Thyroid gland (tissue), 4 donors: ENCODE measurements at regions not wholly inside any gene's neighbourhood (a gene's known extent, or its start where the extent isn't known, plus 50 kb on each side); places are given as distances from the start of the nearest gene placed in this dataset.

Source experiments
- CTCF ChIP-seq, 6 experiments: fragments of 200-600 bp in 3 of 6; fragments of 450-650 bp in 3 of 6; sonication (generic) in 3 of 6; IDR thresholded peaks; one replicate each; pipeline ENCODE4 v1.5.1; 2016 to 2019; ENCODE audit warnings: antibody characterized with exemption in 6 of 6, mild to moderate bottlenecking in 2 of 6, inconsistent platforms in 1 of 6, moderate library complexity in 1 of 6
- POLR2A ChIP-seq, 2 donors: fragments of 450-650 bp; IDR thresholded peaks; one replicate each; pipeline ENCODE4 v1.6.1; 2017; ENCODE audit warnings: antibody characterized with exemption in 2 of 2, mild to moderate bottlenecking in 2 of 2, moderate library complexity in 1 of 2

DNA sequence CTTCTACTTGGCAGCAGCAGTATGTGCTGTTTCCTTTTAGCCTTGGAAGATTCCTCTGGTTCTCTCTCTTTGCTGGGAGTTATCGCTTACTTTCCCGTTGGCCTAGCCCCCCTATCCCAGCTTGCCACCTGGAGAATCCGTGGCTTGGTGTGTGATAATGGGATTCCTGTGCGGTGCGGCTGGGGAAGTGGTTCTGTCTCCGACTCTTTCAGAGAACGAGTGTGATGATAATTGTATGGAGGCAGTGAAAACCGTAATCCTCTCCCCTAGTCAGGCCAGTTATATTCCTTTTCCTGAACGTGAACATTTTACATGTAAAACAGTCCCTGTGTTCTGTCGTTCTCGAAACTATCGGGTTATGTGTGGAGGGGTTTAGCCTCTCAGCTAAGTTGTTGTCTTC is 300.1 kb upstream of the C2CD4B start:
- no peak for TF ChIP-seq CTCF (IDR thresholded peaks at IDR 0.05)
- no peak for TF ChIP-seq POLR2A (IDR thresholded peaks at IDR 0.05)
